ENCODE measurements at regions not wholly inside any gene's neighbourhood (a gene's known extent, or its start where the extent isn't known, plus 50 kb on each side); places are given as distances from the start of the nearest gene placed in this dataset.

- Histone ChIP-seq H4K20me1 (ENCODE audit: control insufficient read depth, extremely low read depth, insufficient read depth, low read length) (no peaks in the 10 kb centered on the region), H3K79me2 (ENCODE audit: control insufficient read depth, insufficient read depth, low read length) (no peaks in the 10 kb centered on the region), H3K36me3 (ENCODE audit: control insufficient read depth in 2 of 2, extremely low read depth in 1 of 2, insufficient read depth in 2 of 2, low read length in 2 of 2) (no peaks in the 10 kb centered on the region), H3K4me3 (ENCODE audit: control insufficient read depth in 2 of 3, extremely low read depth in 1 of 3, insufficient read depth in 2 of 3, low read depth in 1 of 3, low read length in 3 of 3) (no peak overlapping the region), H3K9me1 (ENCODE audit: control insufficient read depth, extremely low read depth, insufficient read depth, low read length) (no peaks in the 10 kb centered on the region), H3K4me2 (ENCODE audit: control insufficient read depth, extremely low read depth, insufficient read depth, low read depth, low read length) (no peak overlapping the region), H2AFZ (ENCODE audit: control insufficient read depth, low read length) (no peak overlapping the region), H3K4me1 (ENCODE audit: control insufficient read depth, extremely low read depth, insufficient read depth, low read length) (peaks cover 3% of the 10 kb centered on the region), H3K9ac (ENCODE audit: control insufficient read depth, extremely low read depth, insufficient read depth, low read length) (no peak overlapping the region), H3K27ac (ENCODE audit: control insufficient read depth, insufficient read depth, low read length) (no peak overlapping the region), H3K27me3 (ENCODE audit: control insufficient read depth, extremely low read depth, insufficient read depth, low read length) (no peaks in the 10 kb centered on the region), H3K9me3 (ENCODE audit: control insufficient read depth, low read depth, low read length) (no peaks in the 10 kb centered on the region)
- TF ChIP-seq EZH2 (IDR thresholded peaks at IDR 0.05; ENCODE audit: low read length) = no peak
- TF ChIP-seq, protein P1, sequence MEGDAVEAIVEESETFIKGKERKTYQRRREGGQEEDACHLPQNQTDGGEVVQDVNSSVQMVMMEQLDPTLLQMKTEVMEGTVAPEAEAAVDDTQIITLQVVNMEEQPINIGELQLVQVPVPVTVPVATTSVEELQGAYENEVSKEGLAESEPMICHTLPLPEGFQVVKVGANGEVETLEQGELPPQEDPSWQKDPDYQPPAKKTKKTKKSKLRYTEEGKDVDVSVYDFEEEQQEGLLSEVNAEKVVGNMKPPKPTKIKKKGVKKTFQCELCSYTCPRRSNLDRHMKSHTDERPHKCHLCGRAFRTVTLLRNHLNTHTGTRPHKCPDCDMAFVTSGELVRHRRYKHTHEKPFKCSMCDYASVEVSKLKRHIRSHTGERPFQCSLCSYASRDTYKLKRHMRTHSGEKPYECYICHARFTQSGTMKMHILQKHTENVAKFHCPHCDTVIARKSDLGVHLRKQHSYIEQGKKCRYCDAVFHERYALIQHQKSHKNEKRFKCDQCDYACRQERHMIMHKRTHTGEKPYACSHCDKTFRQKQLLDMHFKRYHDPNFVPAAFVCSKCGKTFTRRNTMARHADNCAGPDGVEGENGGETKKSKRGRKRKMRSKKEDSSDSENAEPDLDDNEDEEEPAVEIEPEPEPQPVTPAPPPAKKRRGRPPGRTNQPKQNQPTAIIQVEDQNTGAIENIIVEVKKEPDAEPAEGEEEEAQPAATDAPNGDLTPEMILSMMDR (optimal IDR thresholded peaks at IDR 0.05 in 1 of 3, IDR thresholded peaks at IDR 0.05 in 1 of 3, conservative IDR thresholded peaks at IDR 0.05 in 1 of 3; ENCODE audit: extremely low read depth in 1 of 3, insufficient read depth in 2 of 3, low read length in 3 of 3) = no peak
- dilution Hi-C loops (cut with MboI; ENCODE audit: extremely low pct_ligation_motif_present, low sequenced_read_pairs) = no loop called here
- no peak for DNase-seq (ENCODE audit: low read depth, low spot score)
- peak; percentile 55 for FAIRE-seq
Measured at GRCh38 chr2:67574230-67574629, 177.1 kb downstream of the ETAA1 start.

GRCh38 chr2:67576226-67576625 lies 179.1 kb downstream of the ETAA1 start:
- H3K9me1 ChIP-seq (ENCODE audit: control insufficient read depth, extremely low read depth, insufficient read depth, low read length) = no peaks in the 10 kb centered on the region
- dilution Hi-C loops (cut with MboI; ENCODE audit: extremely low pct_ligation_motif_present, low sequenced_read_pairs) = no loop called here
- H2AFZ ChIP-seq (ENCODE audit: control insufficient read depth, low read length) = no peak overlapping the region
- H4K20me1 ChIP-seq (ENCODE audit: control insufficient read depth, extremely low read depth, insufficient read depth, low read length) = no peaks in the 10 kb centered on the region
- H3K4me2 ChIP-seq (ENCODE audit: control insufficient read depth, extremely low read depth, insufficient read depth, low read depth, low read length) = no peak overlapping the region
- no peak overlapping the region for H3K9ac ChIP-seq (ENCODE audit: control insufficient read depth, extremely low read depth, insufficient read depth, low read length)
- no peak for TF ChIP-seq EZH2 (IDR thresholded peaks at IDR 0.05; ENCODE audit: low read length)
- TF ChIP-seq, protein P1 (optimal IDR thresholded peaks at IDR 0.05 in 1 of 3, IDR thresholded peaks at IDR 0.05 in 1 of 3, conservative IDR thresholded peaks at IDR 0.05 in 1 of 3; ENCODE audit: extremely low read depth in 1 of 3, insufficient read depth in 2 of 3, low read length in 3 of 3) = no peak
- no peaks in the 10 kb centered on the region for H3K36me3 ChIP-seq (ENCODE audit: control insufficient read depth in 2 of 2, extremely low read depth in 1 of 2, insufficient read depth in 2 of 2, low read length in 2 of 2)
- peaks cover 3% of the 10 kb centered on the region for H3K4me1 ChIP-seq (ENCODE audit: control insufficient read depth, extremely low read depth, insufficient read depth, low read length)
- no peaks in the 10 kb centered on the region for H3K9me3 ChIP-seq (ENCODE audit: control insufficient read depth, low read depth, low read length)
- no peak overlapping the region for H3K4me3 ChIP-seq (ENCODE audit: control insufficient read depth in 2 of 3, extremely low read depth in 1 of 3, insufficient read depth in 2 of 3, low read depth in 1 of 3, low read length in 3 of 3)
- FAIRE-seq = no peak
- no peaks in the 10 kb centered on the region for H3K27me3 ChIP-seq (ENCODE audit: control insufficient read depth, extremely low read depth, insufficient read depth, low read length)
- H3K79me2 ChIP-seq (ENCODE audit: control insufficient read depth, insufficient read depth, low read length) = no peaks in the 10 kb centered on the region
- no peak for DNase-seq (ENCODE audit: low read depth, low spot score)
- no peak overlapping the region for H3K27ac ChIP-seq (ENCODE audit: control insufficient read depth, insufficient read depth, low read length)
